ENCODE measurements at regions not wholly inside any gene's neighbourhood (a gene's known extent, or its start where the extent isn't known, plus 50 kb on each side); places are given as distances from the start of the nearest gene placed in this dataset.

- ATAC-seq = no peak
- WGBS (ENCODE audit: missing lambda C conversion rate) = 70% methylated on average over 1 of the region's 1 CpG
- no peak overlapping the region for H3K27ac ChIP-seq
- FAIRE-seq = peak; percentile 86
- ChIA-PET POLR2A (no interaction called here), CTCF (interaction anchor here (0.6 kb wide), 1 partner anchor 148 kb away, joined by 3 read pairs; no protein-coding TSS in a partner anchor)
- H3K9me3 ChIP-seq = no peaks in the 10 kb centered on the region
- no peak for DNase-seq (ENCODE audit: low read depth in 1 of 2, low spot score in 1 of 2)
- H3K4me3 ChIP-seq = no peak overlapping the region
- H3K4me1 ChIP-seq = peaks cover 29% of the 10 kb centered on the region
- no peak overlapping the region for H3K4me2 ChIP-seq
- TF ChIP-seq RARB (CRISPR knock-in tag; IDR thresholded peaks at IDR 0.05) (no peak), HMGXB4 (CRISPR knock-in tag; IDR thresholded peaks at IDR 0.05; ENCODE audit: borderline replicate concordance) (no peak), USF2 (IDR thresholded peaks at IDR 0.05) (no peak), HOXB13 (CRISPR knock-in tag; IDR thresholded peaks at IDR 0.05; ENCODE audit: low read depth) (no peak)
Observed at GRCh38 chr17:71434716-71435115, 686.1 kb upstream of the SOX9 start.

DNA sequence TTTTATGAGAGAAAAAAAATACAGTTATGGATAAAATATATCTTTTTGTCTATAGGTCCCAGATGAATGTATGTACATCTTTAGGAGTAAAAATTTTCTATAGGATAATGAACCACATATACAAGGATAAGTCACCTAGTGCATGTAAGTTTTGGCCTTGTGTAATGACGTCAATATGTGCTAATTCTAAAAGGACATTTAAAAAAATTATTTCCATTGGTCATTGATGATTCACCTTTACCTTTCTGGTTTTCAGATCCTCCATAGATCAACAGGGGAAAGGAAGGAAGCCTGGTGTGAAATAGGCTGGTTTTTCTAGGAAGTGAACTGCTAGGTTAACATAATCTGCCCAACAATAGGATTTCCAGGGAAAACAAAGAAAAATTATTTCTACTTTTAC is 684.3 kb upstream of the SOX9 start:
- Histone ChIP-seq H3K9me3 (no peaks in the 10 kb centered on the region), H3K4me1 (peaks cover 35% of the 10 kb centered on the region), H3K4me2 (no peak overlapping the region), H3K4me3 (no peak overlapping the region), H3K27ac (no peak overlapping the region)
- ChIA-PET POLR2A (no interaction called here), CTCF (interaction anchor here (0.9 kb wide), 1 partner anchor 35 kb away, joined by 4 read pairs; no protein-coding TSS in a partner anchor)
- DNase-seq (ENCODE audit: low read depth in 1 of 2, low spot score in 1 of 2) (no peak), FAIRE-seq (peak; percentile 36), ATAC-seq (no peak)
- 77% methylated on average over 1 of the region's 1 CpG for WGBS (ENCODE audit: missing lambda C conversion rate)
- TF ChIP-seq CTCF (IDR thresholded peaks at IDR 0.05) (no peak), FOSB (CRISPR knock-in tag; IDR thresholded peaks at IDR 0.05) (no peak), REST (IDR thresholded peaks at IDR 0.05) (no peak), ZSCAN20 (CRISPR knock-in tag; IDR thresholded peaks at IDR 0.05) (no peak), BHLHE40 (IDR thresholded peaks at IDR 0.05; ENCODE audit: low read depth, low read length) (no peak), USF2 (IDR thresholded peaks at IDR 0.05) (no peak), RARB (CRISPR knock-in tag; IDR thresholded peaks at IDR 0.05) (no peak), ATOH8 (CRISPR knock-in tag; IDR thresholded peaks at IDR 0.05; ENCODE audit: low read depth) (no peak), SREBF2 (IDR thresholded peaks at IDR 0.05) (no peak), NFE2L2 (conservative IDR thresholded peaks at IDR 0.05; ENCODE audit: low read length) (no peak), GATA3 (IDR thresholded peaks at IDR 0.05; ENCODE audit: borderline replicate concordance) (no peak), CBX8 (IDR thresholded peaks at IDR 0.05) (no peak), POLR2A (IDR thresholded peaks at IDR 0.05; ENCODE audit: low read length) (no peak), CHD2 (IDR thresholded peaks at IDR 0.05; ENCODE audit: low read length, partially characterized antibody) (no peak), JUN (IDR thresholded peaks at IDR 0.05) (no peak), ZC3H11A (IDR thresholded peaks at IDR 0.05) (no peak), HOXB5 (CRISPR knock-in tag; IDR thresholded peaks at IDR 0.05) (no peak)
- TF ChIP-seq, protein P1, sequence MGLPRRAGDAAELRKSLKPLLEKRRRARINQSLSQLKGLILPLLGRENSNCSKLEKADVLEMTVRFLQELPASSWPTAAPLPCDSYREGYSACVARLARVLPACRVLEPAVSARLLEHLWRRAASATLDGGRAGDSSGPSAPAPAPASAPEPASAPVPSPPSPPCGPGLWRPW (IDR thresholded peaks at IDR 0.05) = no peak
